Activated CD4-positive, alpha-beta T cell treated with anti-CD3 and anti-CD28 coated beads, Interleukin-2, amount 50 U/mL, for 24 hours (primary cell): ENCODE measurements at regions not wholly inside any gene's neighbourhood (a gene's known extent, or its start where the extent isn't known, plus 50 kb on each side); places are given as distances from the start of the nearest gene placed in this dataset.
"Not testable (repeated sequence)": the region's sequence is repeated elsewhere in the genome, so short reads cannot be mapped to it uniquely, and the experiment has no call there.

Source experiments
- DNase-seq, 2 donors: peaks; one replicate each; pipeline ENCODE4 v3.0.0-alpha.2; 2020; ENCODE audit warnings: low read depth in 1 of 2, low spot score in 1 of 2

GRCh38 chr6:137401088-137401487, 93.1 kb downstream of the OLIG3 start:
- no peak for DNase-seq

GRCh38 chr6:137399881-137400443, 94.2 kb downstream of the OLIG3 start:
- DNase-seq: no peak

DNA sequence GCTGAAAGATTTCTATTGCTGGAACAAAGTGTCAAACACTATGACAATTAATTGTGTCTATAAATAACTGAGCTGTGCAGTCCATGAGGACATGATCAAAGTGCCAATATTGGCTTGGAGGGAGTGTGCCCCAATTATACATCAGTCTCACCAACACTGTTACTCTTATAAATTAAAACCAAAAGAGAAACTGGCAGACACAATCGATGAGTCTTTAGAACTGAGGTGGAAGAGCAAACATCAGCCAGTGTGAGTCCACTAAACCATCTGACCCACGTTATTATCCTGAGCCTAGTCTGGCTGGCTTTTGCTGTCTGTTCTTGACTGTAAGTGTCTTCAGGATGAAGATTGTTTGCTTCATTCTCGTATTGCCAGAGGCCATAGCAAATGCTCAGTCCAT, 98.9 kb downstream of the OLIG3 start:
- no peak for DNase-seq

GRCh38 chr6:137391061-137391814, 103.0 kb downstream of the OLIG3 start:
- no peak for DNase-seq

- DNase-seq: no peak
These were observed 103.9 kb downstream of the OLIG3 start for GRCh38 chr6:137390334-137390733.

- DNase-seq: peak; percentile 23 to 75
These were observed 105.0 kb downstream of the OLIG3 start for GRCh38 chr6:137389150-137389704.

GRCh38 chr6:137387096-137387764, 107.0 kb downstream of the OLIG3 start:
- no peak for DNase-seq

DNA sequence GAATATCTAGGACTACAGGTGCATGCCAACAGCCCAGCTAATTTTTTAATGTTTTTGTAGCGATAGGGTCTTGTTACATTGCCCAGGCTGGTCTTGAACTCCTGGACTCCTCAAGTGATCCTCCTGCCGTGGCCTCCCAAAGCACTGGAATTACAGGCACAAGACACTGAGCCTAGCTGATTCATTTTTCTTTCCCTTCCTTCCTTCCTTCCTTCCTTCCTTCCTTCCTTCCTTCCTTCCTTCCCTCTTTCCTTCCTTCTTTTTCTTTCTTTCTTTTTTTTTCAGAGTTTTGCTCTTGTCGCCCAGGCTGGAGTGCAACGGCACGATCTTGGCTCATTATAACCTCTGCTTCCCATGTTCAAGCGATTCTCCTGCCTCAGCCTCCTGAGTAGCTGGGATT, 110.9 kb downstream of the OLIG3 start:
- DNase-seq: not testable (repeated sequence)

GRCh38 chr6:137378090-137378369, 116.2 kb downstream of the OLIG3 start:
- DNase-seq: no peak

DNA sequence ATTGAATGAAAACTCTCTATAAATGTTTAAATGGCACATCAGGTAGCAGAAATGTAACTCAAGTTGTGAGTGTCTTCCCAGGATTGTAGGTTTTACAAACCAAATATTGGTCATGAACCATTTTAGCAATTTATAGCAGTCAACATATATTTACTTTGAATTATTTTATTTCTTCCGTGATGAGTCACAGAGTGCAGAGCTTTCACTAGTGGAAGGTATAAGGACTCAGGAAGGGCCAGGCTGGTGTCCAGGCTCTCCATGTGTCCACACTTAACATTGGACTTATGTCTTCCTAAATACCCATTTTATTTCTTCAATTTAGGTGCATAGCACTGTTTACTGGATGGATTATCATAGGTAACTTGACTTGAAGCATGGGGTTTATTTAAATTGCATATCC, 120.9 kb downstream of the OLIG3 start:
- no peak for DNase-seq

DNA sequence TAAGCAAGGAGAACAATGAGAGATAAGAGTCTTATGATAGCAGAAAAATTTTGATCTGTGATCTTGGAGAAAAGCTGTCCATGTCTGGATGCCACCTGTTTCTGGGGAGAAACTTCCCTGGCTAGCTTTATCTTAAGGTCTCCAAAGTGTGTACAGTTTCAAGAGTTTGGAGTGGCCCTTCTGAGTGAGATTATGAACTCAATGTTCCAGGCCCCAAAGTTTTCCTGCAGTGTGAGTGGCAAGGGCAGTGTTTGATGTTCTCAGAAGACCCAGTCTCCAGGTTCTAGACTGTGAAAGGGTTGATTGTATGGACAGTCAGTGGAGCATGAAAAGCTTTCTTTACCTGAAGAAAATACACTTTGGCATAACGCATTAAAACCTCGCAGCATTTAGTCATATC, 121.7 kb downstream of the OLIG3 start:
- no peak for DNase-seq

DNA sequence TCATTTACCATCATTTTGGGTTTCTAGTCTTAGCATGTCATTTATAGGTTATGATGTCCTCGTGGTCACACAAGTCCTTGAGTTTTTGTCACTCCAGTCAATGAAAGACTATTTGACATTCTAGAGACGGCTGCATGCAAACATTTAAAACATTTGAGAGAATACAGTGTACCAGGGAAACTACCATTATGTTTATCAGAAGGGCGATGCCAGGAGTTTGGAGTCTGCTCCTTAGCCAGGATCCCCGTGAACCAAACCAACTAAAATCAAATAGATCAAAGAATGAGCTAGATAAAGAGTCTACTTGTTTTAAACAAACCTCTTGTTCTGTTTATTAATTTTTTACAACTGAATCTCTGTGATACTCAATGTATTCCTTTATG, 122.6 kb downstream of the OLIG3 start:
- DNase-seq: no peak

- no peak for DNase-seq
These were observed 123.1 kb downstream of the OLIG3 start for GRCh38 chr6:137370871-137371633.

- DNase-seq: no peak
These were observed 125.1 kb downstream of the OLIG3 start for GRCh38 chr6:137369136-137369535.

GRCh38 chr6:137365707-137366437, 128.3 kb downstream of the OLIG3 start:
- DNase-seq: no peak

GRCh38 chr6:137363805-137364138, 130.4 kb downstream of the OLIG3 start:
- peak; percentile 6 to 18 for DNase-seq

DNA sequence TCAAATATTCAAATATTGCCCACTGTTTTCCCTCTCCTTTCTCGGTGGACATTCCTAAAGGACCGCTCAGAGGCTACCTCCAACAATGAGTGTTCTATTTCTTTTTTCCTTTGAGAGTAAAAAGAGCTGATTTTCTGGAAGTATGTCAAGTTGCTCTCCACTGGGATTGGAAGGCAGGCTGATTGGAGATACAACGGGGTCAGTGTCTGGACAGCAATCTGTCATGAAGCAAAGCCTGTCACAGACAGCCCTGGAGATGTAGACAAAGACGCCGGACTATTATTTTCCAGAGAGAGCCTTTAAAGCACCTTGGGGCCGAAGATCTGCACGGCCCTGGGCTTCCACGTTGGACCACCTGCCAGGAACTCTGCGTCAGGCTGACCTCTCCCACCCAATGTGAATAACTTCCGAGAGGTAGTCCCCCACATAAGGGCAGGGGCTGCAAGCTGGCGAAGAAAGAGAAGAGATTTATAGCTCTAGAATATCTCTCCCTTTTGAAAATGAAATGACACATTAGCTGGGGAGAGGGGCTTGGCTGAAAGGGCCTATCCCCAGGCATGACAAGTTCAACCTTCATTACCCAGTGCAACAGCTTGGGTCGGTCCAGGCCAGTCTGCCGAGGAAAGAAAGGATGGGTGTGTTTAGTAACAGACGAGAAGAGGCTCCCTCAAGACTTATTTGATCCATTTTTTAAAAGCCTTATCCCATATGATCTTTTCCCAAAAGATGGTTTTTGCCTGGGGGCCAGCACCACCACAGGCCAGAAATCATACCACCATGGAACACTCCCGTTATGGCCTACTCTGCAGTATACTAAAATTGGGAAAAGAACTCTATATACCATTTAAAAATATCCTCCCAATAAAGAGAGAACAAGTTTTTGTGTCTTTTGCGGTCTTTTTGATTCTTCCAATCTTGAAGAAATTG, 131.1 kb downstream of the OLIG3 start:
- DNase-seq: no peak

DNA sequence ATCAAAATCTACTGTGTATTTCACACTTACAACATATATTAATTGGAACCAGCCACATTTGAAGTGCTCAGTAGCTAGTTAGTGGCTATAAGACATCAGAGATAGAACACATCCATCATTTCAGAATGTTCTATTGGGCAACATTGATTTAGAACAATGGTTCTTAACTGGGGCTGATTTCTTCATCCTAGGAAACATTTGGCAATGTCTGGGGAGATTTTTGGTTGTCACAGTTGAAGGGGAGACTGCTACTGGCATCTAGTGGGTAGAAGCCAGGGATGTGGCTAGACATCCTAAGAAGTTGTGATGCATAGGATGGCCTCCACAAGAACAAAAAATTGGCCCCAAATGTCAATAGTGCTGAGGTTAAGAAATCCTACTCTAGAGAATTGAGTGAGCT, 132.5 kb downstream of the OLIG3 start:
- no peak for DNase-seq

DNA sequence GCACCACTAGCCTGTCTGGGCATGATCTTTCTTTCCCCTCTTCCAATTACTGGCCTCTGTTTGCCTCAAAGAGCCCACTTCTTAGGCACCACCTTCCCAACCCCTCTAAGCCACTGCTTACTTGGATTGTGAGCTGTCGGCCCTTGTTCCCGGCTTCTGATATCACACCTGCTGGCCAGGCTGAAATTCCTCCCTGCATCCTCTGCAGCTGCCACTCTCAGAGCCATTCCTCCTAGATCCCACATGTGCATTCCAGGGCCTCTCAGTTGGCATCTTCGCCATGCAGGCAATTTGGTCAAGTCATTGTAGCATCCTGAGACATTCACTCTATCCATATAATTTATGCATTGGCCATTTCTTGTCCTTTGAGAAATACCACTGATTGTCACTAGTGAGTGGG, 135.9 kb downstream of the OLIG3 start:
- no peak for DNase-seq

DNA sequence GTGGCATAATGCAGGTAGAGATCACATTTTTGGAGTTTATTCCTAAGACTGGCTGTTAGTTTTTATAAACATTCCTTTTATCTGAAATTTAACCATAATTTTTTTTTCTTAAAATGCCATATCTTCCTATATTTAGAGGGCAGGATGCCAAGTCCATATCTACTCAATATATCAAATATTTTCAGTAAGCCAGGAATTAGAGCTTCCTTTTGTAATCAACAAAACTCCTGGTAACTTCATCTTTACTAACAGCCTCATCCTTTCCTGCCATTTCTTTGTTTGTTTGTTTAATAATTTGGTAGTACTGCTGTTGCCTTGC, 136.3 kb downstream of the OLIG3 start:
- DNase-seq: no peak
